Sigmoid colon (tissue), 3 donors: ENCODE measurements at regions not wholly inside any gene's neighbourhood (a gene's known extent, or its start where the extent isn't known, plus 50 kb on each side); places are given as distances from the start of the nearest gene placed in this dataset.

Experiments
- CTCF ChIP-seq, 4 experiments: fragments of 450-650 bp in 3 of 4; fragments of 200-600 bp in 1 of 4; IDR thresholded peaks; one replicate each; pipeline ENCODE4 v1.5.1; 2016 to 2019; ENCODE audit warnings: antibody characterized with exemption in 4 of 4, mild to moderate bottlenecking in 3 of 4, moderate library complexity in 2 of 4
- POLR2A ChIP-seq, 2 donors: fragments of 450-650 bp; IDR thresholded peaks; one replicate each; pipeline ENCODE4 v1.6.1; 2016; ENCODE audit warnings: antibody characterized with exemption in 2 of 2, mild to moderate bottlenecking in 2 of 2, moderate library complexity in 2 of 2

- TF ChIP-seq POLR2A (IDR thresholded peaks at IDR 0.05) (no peak), CTCF (IDR thresholded peaks at IDR 0.05) (no peak)
Measured at GRCh38 chr6:22067671-22068070, 229.2 kb downstream of the PRL start.
